Right renal pelvis (tissue), 4 donors: ENCODE measurements at regions not wholly inside any gene's neighbourhood (a gene's known extent, or its start where the extent isn't known, plus 50 kb on each side); places are given as distances from the start of the nearest gene placed in this dataset.

ENCODE experiments used
- DNase-seq, 4 donors: peaks; one replicate each; pipeline ENCODE4 v3.0.0-alpha.2; 2013; ENCODE audit warnings: low read depth in 4 of 4, low spot score in 3 of 4, missing footprints in 1 of 4

DNA sequence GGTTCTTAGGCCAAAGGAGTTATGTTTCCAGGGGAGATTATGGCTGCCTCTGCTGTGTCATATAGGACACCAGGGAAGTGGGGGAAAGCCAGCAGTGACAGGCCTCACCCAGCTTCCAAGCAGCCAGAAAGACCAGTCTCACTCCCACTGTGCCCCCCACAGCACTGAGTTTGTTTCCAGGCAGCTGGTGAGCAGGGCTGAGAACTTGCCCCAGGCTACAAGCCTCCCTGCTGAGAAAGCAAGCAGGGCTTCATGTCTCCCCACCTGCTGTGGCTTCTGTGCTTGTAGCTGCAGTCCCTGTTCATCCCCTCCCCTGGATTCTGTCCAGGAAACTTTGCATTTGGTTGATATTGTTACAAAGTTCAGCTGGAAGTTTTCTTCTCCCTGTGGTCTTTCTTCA is 376.3 kb downstream of the PDCD6IP start:
- DNase-seq: no peak

GRCh38 chr3:34175636-34176176 is 377.3 kb downstream of the PDCD6IP start:
- no peak for DNase-seq

DNA sequence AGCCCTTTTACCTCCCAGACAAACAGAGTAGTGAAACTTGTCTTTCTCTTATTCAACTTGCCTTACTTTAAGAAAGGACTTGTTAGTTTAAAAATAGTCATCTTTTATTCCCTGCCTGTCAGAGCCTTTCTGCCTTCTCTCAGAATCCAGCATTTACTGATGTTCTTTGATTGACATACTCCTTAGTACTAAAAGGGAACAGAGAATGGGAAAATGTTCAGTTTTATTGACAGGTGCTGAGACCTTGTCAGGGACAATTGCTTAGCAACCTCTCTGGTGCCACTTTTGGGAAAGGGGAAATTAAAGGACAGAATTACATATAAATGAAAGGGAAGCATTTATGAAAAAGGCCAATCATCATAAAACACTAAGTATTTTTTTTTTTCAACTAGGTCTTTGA is 378.3 kb downstream of the PDCD6IP start:
- DNase-seq: no peak

DNA sequence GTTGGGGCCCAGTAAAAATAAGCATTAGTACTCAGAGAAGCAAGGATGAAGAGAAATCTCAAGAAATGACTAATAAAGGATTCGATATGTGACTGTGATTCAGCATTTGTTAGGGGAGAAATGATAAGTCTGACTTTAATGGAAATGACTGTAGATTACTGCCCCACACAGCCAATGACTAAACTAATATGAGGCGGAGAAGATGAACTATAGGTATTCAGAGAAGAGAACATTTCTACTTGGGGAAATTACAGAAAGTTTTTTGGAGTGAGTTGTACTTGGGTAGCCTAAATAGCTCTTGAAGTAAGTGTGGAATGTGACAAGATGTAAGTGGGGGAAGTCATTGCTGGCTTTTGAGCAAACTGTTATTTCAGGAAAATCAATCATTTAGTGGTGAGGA is 380.0 kb downstream of the PDCD6IP start:
- no peak for DNase-seq

- no peak for DNase-seq
Measured at GRCh38 chr3:34179716-34180115, 381.3 kb downstream of the PDCD6IP start.

- no peak for DNase-seq
Measured at GRCh38 chr3:34180532-34180931, 382.1 kb downstream of the PDCD6IP start.

- DNase-seq: no peak
Measured at GRCh38 chr3:34183114-34183513, 384.7 kb downstream of the PDCD6IP start.

DNA sequence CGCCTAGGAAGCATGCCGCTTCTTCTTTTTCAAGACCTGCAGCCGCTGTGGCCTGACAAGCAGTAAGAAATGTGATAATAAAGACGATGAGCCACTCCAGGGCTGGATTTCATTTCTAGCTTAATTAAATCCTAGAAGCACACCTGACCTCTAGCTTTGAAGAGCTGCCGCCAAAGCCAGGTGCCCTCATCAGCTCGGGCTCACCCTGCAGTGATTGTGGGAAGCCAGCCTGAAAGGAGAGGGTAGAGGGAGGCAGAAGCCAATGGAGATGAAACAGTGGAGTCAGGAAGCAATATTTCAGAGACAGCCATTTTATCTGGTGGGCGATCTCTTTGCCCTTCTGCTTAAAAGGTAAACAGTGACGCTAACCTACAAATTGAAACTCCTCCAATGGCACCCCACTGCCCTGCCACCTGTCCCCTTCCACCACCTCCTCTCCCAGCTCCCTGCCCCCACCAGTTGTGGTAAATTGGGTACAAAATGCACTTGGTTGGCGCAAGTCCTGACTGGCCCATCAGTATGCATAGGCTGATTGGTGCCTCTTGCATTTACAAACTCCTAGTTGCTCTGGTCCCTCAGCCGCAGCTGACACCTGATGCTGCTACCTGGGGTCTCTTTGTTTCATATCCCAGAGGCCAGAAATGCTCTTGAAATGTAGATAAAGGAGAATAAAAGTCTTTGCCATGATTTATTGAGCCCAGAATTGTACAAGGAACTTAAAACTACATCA is 385.3 kb downstream of the PDCD6IP start:
- DNase-seq: no peak

DNA sequence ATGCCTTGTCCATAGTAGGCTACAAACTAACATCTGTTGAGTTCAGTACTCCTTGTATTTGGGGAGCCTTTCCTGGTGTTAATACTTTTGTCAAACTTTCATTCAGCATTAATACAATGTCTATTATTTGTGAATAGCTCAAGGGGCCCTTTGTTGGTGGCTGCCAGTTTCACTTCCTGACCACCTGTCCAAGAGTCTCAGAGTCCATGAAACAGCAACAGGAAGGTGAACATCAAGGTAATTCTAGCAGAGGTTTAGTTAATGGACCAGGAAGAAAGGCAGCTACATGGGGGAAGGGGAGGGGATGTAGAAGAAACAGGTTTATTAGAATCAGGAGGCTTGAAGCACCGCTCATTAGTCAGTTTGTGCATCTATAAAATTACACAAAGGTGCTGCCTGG is 386.9 kb downstream of the PDCD6IP start:
- no peak for DNase-seq

GRCh38 chr3:34189133-34189532 is 390.7 kb downstream of the PDCD6IP start:
- no peak for DNase-seq

- DNase-seq: no peak
Measured at GRCh38 chr3:34196914-34197313, 398.5 kb downstream of the PDCD6IP start.

DNA sequence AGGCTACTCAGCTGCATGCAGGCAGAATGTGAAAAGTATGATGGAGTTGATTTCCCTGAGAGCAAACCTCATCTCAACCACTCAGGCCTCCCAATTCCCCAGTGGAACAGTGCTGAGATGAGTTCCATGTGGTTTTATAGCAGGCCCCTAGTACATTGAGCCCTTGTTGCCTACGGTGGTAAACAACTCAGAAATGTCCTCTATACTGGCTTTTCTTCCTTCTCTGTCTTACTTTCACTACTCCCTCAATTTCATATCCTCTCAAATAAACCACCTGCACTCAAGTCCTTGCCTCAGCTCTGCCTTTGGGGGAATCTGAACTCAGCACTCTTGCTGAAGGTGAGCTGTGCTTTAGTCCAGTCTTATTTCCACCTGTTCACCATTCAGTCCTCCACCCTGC is 399.9 kb downstream of the PDCD6IP start:
- DNase-seq: no peak

DNA sequence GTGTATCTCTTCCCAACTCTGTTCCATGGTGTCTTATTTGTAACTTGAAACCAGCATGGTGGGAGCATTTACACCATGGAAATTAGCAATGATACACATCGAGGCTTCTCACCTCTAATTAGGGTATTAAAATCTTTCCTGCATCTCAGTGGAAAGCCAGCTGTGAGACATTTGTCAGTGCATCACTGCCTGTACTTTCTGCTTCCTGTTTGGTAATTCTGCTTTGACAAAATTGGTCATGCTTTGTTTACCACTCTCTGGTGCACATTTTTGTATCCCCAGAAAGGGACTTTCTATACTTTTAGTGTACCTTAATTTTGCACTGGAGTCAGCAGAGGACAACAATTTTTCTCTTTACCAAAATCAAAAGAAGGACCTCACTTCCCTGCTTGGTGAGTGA is 402.1 kb downstream of the PDCD6IP start:
- no peak for DNase-seq

DNA sequence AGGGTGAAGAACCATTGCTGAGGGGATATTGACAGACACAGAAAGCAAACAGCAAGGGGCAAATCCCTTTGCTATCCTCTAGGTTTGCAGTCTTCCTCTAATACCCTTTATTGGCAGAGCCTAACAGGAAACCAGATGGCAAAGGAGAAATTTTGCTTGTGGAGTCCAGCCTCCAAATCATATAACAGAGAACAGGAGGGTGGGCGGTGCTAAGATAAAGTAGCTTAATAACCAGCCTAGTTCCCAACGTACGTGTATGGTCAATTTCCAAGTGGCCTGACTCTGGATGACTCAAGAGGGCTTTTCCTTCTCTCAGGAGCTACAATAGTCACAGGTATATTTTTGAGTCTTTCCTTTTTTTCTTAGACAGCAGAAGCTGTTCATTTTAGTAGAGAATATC is 404.5 kb downstream of the PDCD6IP start:
- no peak for DNase-seq

- no peak for DNase-seq
Measured at GRCh38 chr3:34203386-34203785, 405.0 kb downstream of the PDCD6IP start.

DNA sequence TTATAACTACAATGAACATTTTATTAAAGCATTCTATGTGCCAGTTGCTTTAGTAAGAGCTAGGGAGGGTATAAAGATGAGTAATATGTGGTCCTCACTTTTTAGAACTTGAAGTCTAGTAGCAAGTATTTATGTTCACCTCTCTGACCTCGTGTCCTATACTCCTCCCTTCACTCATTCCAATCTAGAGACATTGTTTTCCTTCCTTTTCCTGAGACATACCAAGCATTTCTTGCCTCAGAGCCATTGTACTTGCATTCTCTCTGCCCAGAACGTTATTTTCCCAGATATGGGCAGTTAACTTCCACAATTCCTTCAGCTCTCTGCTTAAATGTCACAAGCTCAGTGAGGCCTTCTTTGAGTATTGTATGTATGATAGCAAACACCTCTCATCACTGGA is 408.6 kb downstream of the PDCD6IP start:
- DNase-seq: peak in 3 of 4 donors; percentile 8 to 33 (median 20)

DNA sequence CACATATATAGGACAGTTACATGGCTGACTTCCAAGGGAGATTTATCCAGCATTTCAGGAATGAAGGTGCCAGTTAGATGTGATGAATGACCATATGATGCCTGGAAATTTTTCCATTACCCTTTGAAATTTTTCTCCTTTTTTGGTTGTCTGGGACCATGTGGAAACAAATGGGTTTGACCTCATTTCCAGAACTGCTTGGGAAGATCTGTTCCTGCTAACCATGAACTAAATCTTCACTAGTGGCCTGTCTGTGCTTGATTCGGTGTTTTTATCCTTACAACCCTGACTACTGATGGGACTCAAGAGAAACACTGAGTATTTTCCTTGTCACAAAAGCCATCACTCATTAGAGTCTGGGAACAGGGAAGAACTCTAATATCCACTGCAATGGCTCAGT is 409.4 kb downstream of the PDCD6IP start:
- no peak for DNase-seq

DNA sequence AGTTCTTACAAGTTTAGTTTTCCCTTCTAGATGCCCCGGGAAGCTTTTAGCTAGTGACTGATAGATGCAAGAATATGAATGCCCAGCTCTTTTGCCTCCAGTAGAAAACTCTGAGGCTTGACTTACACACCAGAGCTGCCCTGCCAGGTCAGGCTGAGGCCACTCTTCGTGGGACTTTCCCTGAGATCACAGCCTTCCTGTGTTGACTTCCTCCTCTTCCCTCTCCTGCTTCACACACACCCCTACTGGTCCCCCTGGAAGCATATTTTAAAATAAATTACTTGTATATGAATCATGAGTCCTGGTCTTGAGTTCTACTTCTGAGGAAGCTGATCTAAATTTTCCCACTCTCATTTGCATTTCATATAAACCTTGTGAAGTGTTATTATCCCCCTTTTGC is 413.7 kb downstream of the PDCD6IP start:
- DNase-seq: no peak

GRCh38 chr3:34212656-34213055 is 414.2 kb downstream of the PDCD6IP start:
- DNase-seq: no peak

DNA sequence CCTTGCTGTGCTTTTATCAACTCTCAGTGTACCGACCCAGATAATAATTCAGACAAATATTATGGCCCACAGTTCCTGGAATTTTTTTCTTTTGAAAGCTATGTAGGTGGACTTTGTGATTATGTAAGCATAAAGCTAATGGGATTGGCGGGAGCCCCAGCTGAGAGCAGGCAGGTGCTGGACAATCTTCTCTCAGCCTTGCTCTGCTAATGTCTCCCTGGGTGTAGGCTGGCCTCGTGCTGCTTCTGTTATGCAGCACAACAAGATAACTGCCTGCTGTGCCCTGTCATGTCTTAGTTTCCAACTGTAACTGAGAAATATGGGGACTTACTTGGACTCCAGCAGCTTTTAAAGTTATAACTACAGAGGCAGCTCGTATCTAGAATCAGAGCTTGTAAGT is 415.0 kb downstream of the PDCD6IP start:
- DNase-seq: no peak

GRCh38 chr3:34216711-34217335 is 418.4 kb downstream of the PDCD6IP start:
- DNase-seq: peak in 1 of 4 donors; percentile 8

DNA sequence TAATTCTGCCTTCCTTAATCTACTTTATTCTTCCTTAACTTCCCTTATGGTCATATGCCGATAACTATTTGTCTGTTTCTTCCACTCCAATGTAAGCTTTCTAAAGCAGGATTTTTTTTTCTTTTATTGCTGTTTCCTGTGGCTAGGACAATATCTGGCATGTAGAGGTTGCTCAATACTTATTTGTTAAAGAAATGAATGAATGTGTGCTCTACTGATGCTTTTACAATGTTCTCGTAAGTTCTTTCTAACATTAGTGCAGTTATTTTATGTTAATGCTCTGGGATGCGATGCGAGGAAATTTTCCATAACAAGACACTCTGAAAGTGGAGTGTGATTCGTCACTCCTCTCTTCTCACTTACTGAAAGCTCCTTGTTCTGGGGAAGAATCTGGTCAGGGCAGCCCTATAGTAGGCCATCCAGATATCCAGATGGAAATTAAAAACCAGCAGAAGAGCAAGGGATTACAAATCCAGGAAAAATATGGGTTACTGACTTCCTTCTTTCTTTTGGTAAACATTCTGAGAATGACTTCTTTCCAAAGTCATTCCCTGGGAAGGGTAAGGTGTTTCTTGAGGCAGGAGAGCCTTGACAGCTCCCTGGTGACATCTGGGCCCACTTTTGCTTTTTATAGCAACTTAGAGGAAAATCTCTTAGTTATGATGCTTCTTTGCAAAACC is 420.4 kb downstream of the PDCD6IP start:
- no peak for DNase-seq
